Astrocyte of the cerebellum (primary cell): ENCODE measurements at regions not wholly inside any gene's neighbourhood (a gene's known extent, or its start where the extent isn't known, plus 50 kb on each side); places are given as distances from the start of the nearest gene placed in this dataset.

Experiments
- DNase-seq: peaks from one replicate; pipeline ENCODE4 v3.0.0-alpha.2; 2011; ENCODE audit warnings: low read depth
- H3K4me3 ChIP-seq: 2 replicates; pipeline ENCODE4 v1.5.1; 2011; ENCODE audit warnings: mild to moderate bottlenecking, low read depth, low read length, moderate library complexity
- CTCF ChIP-seq: IDR thresholded peaks from 2 replicates; pipeline ENCODE4 v1.5.1; 2012; ENCODE audit warnings: low read length, low read depth, moderate library complexity, mild to moderate bottlenecking; ENCODE audit errors: missing control alignments
- in situ Hi-C: cut with HindIII; loops from 2 replicates; pipeline ENCODE4 v1.10.0; 2017; ENCODE audit warnings: low sequenced_read_pairs

- in situ Hi-C loops, result no loop called here
- no peak overlapping the region for H3K4me3 ChIP-seq
- TF ChIP-seq CTCF, result no peak
- no peak for DNase-seq
Observed at GRCh38 chr1:38700077-38700470, 159.5 kb downstream of the RRAGC start.

DNA sequence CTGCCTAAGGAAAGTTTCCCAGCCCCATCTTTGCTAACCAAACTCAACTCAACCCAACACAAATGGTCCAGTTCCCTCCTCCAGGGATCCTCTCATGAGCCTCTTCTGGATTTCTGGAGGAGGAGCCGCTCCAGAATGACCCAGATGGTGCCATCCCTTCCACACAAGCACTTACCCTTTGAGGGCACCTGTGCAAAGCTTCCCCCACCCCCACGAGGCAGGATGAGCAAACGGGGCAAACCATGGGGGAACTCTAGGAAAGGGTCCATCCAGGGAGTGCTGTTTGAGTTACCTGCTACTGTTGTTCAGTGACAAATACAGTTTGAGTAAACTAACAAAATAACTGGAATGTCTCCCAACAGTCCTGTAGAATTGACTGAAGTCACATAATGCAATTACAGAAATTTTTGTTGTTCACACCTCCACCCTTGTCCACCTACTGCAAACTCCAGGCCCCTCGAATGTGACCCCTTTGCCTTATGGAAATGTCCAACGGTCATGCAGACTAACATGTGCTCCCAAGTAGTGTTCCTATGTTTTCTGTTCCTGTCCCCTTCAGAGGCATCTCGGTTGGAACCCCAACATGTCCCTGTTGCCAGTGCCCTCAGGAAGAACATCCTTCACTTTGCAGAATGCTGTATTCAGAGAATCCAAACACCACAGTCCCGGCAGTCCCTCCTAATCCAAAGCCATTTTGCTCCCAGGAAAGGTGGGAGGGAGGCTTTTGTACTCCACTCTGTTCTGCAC lies 160.1 kb downstream of the RRAGC start:
- H3K4me3 ChIP-seq, result no peak overlapping the region
- in situ Hi-C loops, result no loop called here
- DNase-seq, result no peak
- no peak for TF ChIP-seq CTCF

GRCh38 chr1:38697387-38697786 lies 162.2 kb downstream of the RRAGC start:
- in situ Hi-C loops, result no loop called here
- H3K4me3 ChIP-seq, result no peak overlapping the region
- DNase-seq, result no peak
- no peak for TF ChIP-seq CTCF

DNA sequence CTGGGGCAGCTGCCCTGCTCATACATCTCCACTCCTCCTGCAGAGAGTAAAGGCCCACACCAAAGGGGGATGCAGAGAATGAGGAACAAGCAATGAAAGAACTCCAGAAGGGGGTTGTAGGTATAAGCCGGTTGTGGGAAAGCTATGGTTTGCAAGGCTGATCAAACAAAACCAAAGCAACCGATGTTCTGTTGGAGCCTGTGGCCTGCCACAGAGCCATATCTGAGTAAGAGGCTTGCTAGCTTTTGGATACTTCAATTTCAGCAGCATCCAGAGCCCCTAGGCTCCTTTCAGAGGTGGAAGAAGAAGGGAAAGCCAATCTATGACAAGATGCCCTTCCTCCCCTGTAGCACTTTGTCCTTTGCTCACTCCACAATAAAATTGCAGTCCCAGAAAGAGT lies 163.2 kb downstream of the RRAGC start:
- DNase-seq, result no peak
- no peak overlapping the region for H3K4me3 ChIP-seq
- TF ChIP-seq CTCF, result no peak
- in situ Hi-C loops, result no loop called here

DNA sequence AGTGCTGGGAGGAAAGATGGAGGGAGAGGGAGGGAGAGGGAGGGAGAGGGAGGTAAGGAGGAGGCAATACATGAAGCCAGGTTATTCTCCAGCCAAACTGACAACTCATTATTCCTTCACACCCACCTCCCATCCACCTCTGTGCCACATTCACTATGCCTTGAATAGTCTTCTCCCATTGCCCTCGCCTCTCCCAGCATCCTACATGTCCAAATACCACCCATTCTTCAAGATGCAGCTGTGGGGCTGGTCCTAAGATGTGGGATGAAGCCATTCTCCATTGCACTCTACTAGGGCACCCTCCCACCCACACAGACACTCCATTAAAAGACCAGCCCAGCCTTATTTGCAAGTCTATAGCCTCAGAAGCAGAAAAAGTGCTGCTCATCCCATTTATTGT lies 165.8 kb downstream of the RRAGC start:
- DNase-seq, result no peak
- H3K4me3 ChIP-seq, result no peak overlapping the region
- in situ Hi-C loops, result no loop called here
- no peak for TF ChIP-seq CTCF

- in situ Hi-C loops, result no loop called here
Observed at GRCh38 chr1:38693031-38693430, 166.5 kb downstream of the RRAGC start.

More at GRCh38 chr1:38693031-38693430, 166.5 kb downstream of the RRAGC start:
- H3K4me3 ChIP-seq, result no peak overlapping the region
- DNase-seq, result no peak
- TF ChIP-seq CTCF, result no peak
